Left ventricle myocardium inferior (tissue), 1 donor: ENCODE measurements at regions not wholly inside any gene's neighbourhood (a gene's known extent, or its start where the extent isn't known, plus 50 kb on each side); places are given as distances from the start of the nearest gene placed in this dataset.

Source experiments
- DNase-seq: peaks from one replicate; pipeline ENCODE4 v3.0.0-alpha.2; 2020
- H3K27ac ChIP-seq: fragments of 200-600 bp; replicated peaks from 2 replicates; pipeline ENCODE4 v1.8.0; 2021
- H3K27me3 ChIP-seq: fragments of 200-600 bp; 2 replicates; pipeline ENCODE4 v1.8.0; 2021; ENCODE audit warnings: low read depth
- H3K36me3 ChIP-seq: fragments of 200-600 bp; 2 replicates; pipeline ENCODE4 v1.8.0; 2021
- H3K4me1 ChIP-seq: fragments of 200-600 bp; 2 replicates; pipeline ENCODE4 v1.8.0; 2021
- H3K4me3 ChIP-seq: fragments of 200-600 bp; 2 replicates; pipeline ENCODE4 v1.8.0; 2021; ENCODE audit warnings: mild to moderate bottlenecking, moderate library complexity
- H3K9me3 ChIP-seq: fragments of 200-600 bp; replicated peaks from 2 replicates; pipeline ENCODE4 v1.8.0; 2021
- intact Hi-C: fragments of 100-400 bp; cut with micrococcal nuclease; formaldehyde crosslinking; loops from one replicate; pipeline ENCODE4 v1.11.0; 2022
- TF ChIP-seq, protein P1 (sequence below): fragments of 200-600 bp; IDR thresholded peaks from 2 replicates; pipeline ENCODE4 v1.8.0; 2021; ENCODE audit warnings: antibody characterized with exemption, mild to moderate bottlenecking, borderline replicate concordance
- donor health status: DM: no; HTN: yes; CAD: no; lungs with severe emphysema.

DNA sequence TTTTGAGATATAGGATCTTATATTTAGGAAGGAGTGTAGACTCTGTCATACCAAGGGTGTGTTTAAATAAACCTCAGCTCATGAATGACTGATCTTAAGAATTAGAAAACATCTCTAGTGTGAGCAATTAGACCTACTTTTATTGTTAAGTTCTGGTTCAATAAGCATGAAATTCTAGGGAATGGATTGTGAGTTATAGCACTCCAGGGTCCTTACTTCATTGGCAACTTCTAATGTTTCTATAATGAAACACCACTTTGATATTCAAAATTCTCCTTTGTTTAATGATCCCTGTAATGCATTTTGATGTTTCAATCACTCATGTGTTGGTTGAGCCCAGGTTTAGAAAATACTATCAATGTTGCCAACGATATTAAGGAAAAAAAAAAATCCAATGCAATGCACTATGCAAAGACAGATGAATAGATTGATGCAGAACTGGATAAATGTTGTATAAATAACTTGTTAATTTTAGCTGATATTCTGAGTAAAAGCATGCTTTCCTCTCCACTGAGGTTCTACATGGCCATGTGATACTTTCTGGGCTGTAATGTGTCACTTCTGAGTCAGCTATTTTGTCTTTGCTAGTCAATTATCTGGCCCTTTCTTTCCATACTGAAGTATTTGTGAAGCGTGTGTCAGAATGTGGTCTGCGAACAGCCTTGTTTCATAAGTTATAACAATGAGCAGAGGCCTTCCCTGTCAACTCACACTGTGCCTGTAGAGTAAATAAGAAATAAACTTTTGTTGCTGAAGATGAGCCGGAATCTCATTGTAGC is 1035.9 kb downstream of the PLOD2 start:
- intact Hi-C loops, result no loop called here
- no peak overlapping the region for H3K27ac ChIP-seq
- DNase-seq, result no peak
- peaks cover 2% of the 10 kb centered on the region for H3K9me3 ChIP-seq
- no peaks in the 10 kb centered on the region for H3K27me3 ChIP-seq
- H3K36me3 ChIP-seq, result no peaks in the 10 kb centered on the region
- TF ChIP-seq, protein P1, sequence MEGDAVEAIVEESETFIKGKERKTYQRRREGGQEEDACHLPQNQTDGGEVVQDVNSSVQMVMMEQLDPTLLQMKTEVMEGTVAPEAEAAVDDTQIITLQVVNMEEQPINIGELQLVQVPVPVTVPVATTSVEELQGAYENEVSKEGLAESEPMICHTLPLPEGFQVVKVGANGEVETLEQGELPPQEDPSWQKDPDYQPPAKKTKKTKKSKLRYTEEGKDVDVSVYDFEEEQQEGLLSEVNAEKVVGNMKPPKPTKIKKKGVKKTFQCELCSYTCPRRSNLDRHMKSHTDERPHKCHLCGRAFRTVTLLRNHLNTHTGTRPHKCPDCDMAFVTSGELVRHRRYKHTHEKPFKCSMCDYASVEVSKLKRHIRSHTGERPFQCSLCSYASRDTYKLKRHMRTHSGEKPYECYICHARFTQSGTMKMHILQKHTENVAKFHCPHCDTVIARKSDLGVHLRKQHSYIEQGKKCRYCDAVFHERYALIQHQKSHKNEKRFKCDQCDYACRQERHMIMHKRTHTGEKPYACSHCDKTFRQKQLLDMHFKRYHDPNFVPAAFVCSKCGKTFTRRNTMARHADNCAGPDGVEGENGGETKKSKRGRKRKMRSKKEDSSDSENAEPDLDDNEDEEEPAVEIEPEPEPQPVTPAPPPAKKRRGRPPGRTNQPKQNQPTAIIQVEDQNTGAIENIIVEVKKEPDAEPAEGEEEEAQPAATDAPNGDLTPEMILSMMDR, result no peak
- no peak overlapping the region for H3K4me3 ChIP-seq
- no peaks in the 10 kb centered on the region for H3K4me1 ChIP-seq

DNA sequence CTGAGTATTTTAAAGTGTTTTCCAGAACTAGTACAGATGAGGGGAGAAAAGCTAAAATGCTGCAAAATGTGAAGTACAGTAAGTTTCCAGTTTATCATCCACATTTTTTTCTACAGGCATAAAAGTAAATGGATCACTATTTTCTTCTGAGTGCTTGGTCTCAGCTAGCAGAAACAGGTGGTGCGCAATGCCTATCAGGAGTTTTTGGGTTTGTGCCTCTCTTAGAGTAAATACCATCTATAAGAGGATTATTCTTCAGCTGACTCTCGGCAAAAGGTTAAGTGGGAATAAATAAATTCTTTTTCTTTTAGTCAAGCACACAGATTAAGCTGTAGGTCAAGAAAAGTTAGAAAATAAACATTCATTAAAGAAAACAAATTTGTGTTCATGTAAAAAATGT is 1027.7 kb downstream of the PLOD2 start:
- no peak for DNase-seq
- no peaks in the 10 kb centered on the region for H3K36me3 ChIP-seq
- intact Hi-C loops, result no loop called here
- H3K27me3 ChIP-seq, result no peaks in the 10 kb centered on the region
- H3K4me1 ChIP-seq, result no peaks in the 10 kb centered on the region
- TF ChIP-seq, protein P1, result no peak
- H3K27ac ChIP-seq, result no peak overlapping the region
- H3K9me3 ChIP-seq, result no peaks in the 10 kb centered on the region
- no peak overlapping the region for H3K4me3 ChIP-seq

- DNase-seq, result no peak
- Histone ChIP-seq H3K27me3 (no peaks in the 10 kb centered on the region), H3K4me3 (no peak overlapping the region), H3K36me3 (no peaks in the 10 kb centered on the region), H3K9me3 (no peaks in the 10 kb centered on the region), H3K27ac (no peak overlapping the region), H3K4me1 (no peaks in the 10 kb centered on the region)
- intact Hi-C loops, result no loop called here
- TF ChIP-seq, protein P1, result no peak
Observed at GRCh38 chr3:145134738-145135137, 1026.2 kb downstream of the PLOD2 start.

DNA sequence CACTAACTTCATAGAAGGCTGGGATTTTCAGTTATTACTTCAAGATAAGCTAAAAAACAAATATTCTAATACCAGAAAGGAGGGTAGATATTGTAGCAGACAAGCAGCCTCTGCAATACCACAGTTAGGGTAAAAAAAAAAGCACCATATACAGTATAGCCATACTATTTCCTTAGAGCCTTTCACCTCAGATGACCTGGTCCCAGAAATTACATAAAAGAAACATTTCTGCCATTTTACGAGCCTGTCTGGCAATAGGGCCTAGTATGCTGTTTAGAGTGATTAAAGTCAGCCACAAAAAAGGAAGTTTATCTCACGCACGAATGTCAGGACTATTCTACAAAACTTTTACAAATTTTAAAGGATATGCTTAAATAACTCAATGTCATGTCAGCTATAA is 1016.6 kb downstream of the PLOD2 start:
- no peak for DNase-seq
- Histone ChIP-seq H3K9me3 (no peaks in the 10 kb centered on the region), H3K4me1 (no peaks in the 10 kb centered on the region), H3K4me3 (no peak overlapping the region), H3K27me3 (no peaks in the 10 kb centered on the region), H3K36me3 (no peaks in the 10 kb centered on the region), H3K27ac (no peak overlapping the region)
- TF ChIP-seq, protein P1, result no peak
- intact Hi-C loops, result no loop called here

GRCh38 chr3:145145461-145145860 is 1015.5 kb downstream of the PLOD2 start:
- Histone ChIP-seq H3K9me3 (no peaks in the 10 kb centered on the region), H3K4me3 (no peak overlapping the region), H3K27ac (no peak overlapping the region), H3K27me3 (no peaks in the 10 kb centered on the region), H3K4me1 (no peaks in the 10 kb centered on the region), H3K36me3 (no peaks in the 10 kb centered on the region)
- TF ChIP-seq, protein P1, result no peak
- no peak for DNase-seq
- intact Hi-C loops, result no loop called here
